Smooth muscle cell (in vitro differentiated cells): ENCODE measurements at regions not wholly inside any gene's neighbourhood (a gene's known extent, or its start where the extent isn't known, plus 50 kb on each side); places are given as distances from the start of the nearest gene placed in this dataset.

Experiments
- DNase-seq: peaks from one replicate; lab custom pipeline; 2025; ENCODE audit not compliant: unreplicated experiment; lab: John Stamatoyannopoulos, UW
- H2AFZ ChIP-seq: fragments of 200-600 bp; sonication (generic); 2 replicates; pipeline ENCODE4 v1.6.0; 2016; ENCODE audit warnings: antibody characterized with exemption, low read depth, mild to moderate bottlenecking
- H3F3A ChIP-seq: fragments of 200-600 bp; sonication (generic); 2 replicates; pipeline ENCODE4 v1.6.0; 2017; ENCODE audit warnings: antibody characterized with exemption, low read depth
- H3K27ac ChIP-seq: fragments of 200-600 bp; sonication (generic); 2 replicates; pipeline ENCODE4 v1.5.1; 2016; ENCODE audit warnings: low read depth, mild to moderate bottlenecking
- H3K27me3 ChIP-seq: fragments of 200-600 bp; sonication (generic); 2 replicates; pipeline ENCODE4 v1.6.1; 2016; ENCODE audit warnings: low read depth, mild to moderate bottlenecking
- H3K36me3 ChIP-seq: fragments of 200-600 bp; sonication (generic); 2 replicates; pipeline ENCODE4 v1.5.1; 2016; ENCODE audit warnings: low read depth
- H3K4me1 ChIP-seq: fragments of 200-600 bp; sonication (generic); 2 replicates; pipeline ENCODE4 v1.5.1; 2016; ENCODE audit warnings: low read depth
- H3K4me2 ChIP-seq: fragments of 200-600 bp; sonication (generic); 2 replicates; pipeline ENCODE4 v1.6.0; 2016; ENCODE audit warnings: mild to moderate bottlenecking
- H3K4me3 ChIP-seq: fragments of 200-600 bp; sonication (generic); 2 replicates; pipeline ENCODE4 v1.5.1; 2016; ENCODE audit warnings: mild to moderate bottlenecking
- H3K79me2 ChIP-seq: fragments of 200-600 bp; sonication (generic); 2 replicates; pipeline ENCODE4 v1.6.0; 2016; ENCODE audit warnings: low read depth, mild to moderate bottlenecking
- H3K9ac ChIP-seq: fragments of 200-600 bp; sonication (generic); 2 replicates; pipeline ENCODE4 v1.6.0; 2016; ENCODE audit warnings: low read depth
- H3K9me3 ChIP-seq: fragments of 200-600 bp; sonication (generic); replicated peaks from 2 replicates; pipeline ENCODE4 v1.5.1; 2016; ENCODE audit warnings: low read depth
- H4K20me1 ChIP-seq: fragments of 200-600 bp; sonication (generic); 2 replicates; pipeline ENCODE4 v1.6.0; 2016; ENCODE audit warnings: low read depth
- WGBS: methylation state at CpG from one replicate; pipeline ENCODE4 v1.1.7; 2016; ENCODE audit warnings: low lambda C conversion rate; 5-methylcytosine and 5-hydroxymethylcytosine counted together
- TF ChIP-seq, protein P1 (sequence below): fragments of 200-600 bp; sonication (generic); IDR thresholded peaks from 2 replicates; pipeline ENCODE4 v1.5.1; 2017; ENCODE audit warnings: borderline replicate concordance, mild to moderate bottlenecking, antibody characterized with exemption; ENCODE audit not compliant: insufficient read depth, poor library complexity, severe bottlenecking

DNA sequence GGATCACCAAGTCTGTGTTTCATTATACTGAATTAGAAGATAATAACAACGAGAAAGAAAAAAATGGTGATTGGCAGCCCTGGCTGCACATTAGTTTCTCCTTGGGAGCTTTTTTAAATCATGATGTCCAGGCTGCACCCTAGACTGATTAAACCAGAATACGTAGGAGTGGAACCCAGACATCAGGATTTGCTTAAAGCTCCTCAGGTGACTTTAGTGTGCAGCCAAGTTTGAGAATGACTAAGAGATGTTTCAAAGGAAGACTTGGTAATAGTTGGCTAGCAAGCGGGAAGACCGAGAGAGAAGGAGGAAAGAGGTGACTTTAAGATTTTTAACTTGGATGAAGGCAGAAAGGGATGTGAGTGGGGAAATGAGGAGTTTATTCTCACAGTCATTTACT is 71.4 kb upstream of the SERP2 start:
- Histone ChIP-seq H3K4me1 (peaks cover 26% of the 10 kb centered on the region), H3K27ac (peak overlapping the region; percentile 43), H3K36me3 (no peaks in the 10 kb centered on the region)

DNA sequence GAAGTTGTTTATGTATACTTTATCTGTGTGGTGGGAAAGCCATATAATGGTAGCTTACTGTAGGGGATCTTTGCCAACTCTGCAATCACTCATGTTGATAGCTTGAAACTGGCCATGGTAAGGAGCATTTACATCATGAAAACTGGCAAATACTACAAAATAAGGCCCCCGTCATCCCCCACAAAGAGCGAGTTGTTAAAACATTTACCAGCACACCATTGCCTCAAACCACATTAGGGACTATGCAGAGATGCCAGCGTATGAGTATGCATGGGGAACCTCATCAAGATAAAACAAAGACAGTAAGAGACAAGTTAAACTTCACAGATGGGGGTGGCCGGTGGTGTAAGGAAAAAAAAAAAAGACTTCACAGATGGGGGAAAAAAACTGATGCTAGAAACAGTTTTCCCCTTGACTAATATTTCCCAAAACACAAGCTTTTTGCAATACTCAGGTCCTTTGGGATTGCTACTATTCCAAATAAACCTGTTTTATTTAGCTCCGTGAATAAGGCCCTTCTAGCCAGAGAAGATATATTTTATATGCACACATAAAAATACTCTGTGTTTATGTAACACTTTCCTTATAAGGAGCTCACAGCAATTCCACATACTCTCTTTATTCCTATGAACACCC is 70.6 kb upstream of the SERP2 start:
- Histone ChIP-seq H2AFZ (no peak overlapping the region), H3K9ac (no peak overlapping the region), H3K4me3 (no peak overlapping the region), H3K79me2 (no peaks in the 10 kb centered on the region), H3F3A (peaks cover 18% of the 10 kb centered on the region), H3K36me3 (no peaks in the 10 kb centered on the region), H3K27ac (peak overlapping the region; percentile 43), H3K4me1 (peaks cover 26% of the 10 kb centered on the region), H3K27me3 (no peaks in the 10 kb centered on the region), H3K9me3 (no peaks in the 10 kb centered on the region), H3K4me2 (peak overlapping the region; percentile 10), H4K20me1 (no peaks in the 10 kb centered on the region)
- TF ChIP-seq, protein P1, sequence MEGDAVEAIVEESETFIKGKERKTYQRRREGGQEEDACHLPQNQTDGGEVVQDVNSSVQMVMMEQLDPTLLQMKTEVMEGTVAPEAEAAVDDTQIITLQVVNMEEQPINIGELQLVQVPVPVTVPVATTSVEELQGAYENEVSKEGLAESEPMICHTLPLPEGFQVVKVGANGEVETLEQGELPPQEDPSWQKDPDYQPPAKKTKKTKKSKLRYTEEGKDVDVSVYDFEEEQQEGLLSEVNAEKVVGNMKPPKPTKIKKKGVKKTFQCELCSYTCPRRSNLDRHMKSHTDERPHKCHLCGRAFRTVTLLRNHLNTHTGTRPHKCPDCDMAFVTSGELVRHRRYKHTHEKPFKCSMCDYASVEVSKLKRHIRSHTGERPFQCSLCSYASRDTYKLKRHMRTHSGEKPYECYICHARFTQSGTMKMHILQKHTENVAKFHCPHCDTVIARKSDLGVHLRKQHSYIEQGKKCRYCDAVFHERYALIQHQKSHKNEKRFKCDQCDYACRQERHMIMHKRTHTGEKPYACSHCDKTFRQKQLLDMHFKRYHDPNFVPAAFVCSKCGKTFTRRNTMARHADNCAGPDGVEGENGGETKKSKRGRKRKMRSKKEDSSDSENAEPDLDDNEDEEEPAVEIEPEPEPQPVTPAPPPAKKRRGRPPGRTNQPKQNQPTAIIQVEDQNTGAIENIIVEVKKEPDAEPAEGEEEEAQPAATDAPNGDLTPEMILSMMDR = no peak
- DNase-seq = peak; percentile 14
- WGBS = 18% methylated on average over 5 of the region's 5 CpGs

More for the DNA sequence above, 71.4 kb upstream of the SERP2 start:
- no peaks in the 10 kb centered on the region for H4K20me1 ChIP-seq
- WGBS = 76% methylated on average over 4 of the region's 4 CpGs
- H3K27me3 ChIP-seq = no peaks in the 10 kb centered on the region
- TF ChIP-seq, protein P1 = no peak
- no peaks in the 10 kb centered on the region for H3K79me2 ChIP-seq
- peak overlapping the region; percentile 10 for H3K4me2 ChIP-seq
- no peak overlapping the region for H2AFZ ChIP-seq
- no peak overlapping the region for H3K9ac ChIP-seq
- DNase-seq = no peak
- peaks cover 18% of the 10 kb centered on the region for H3F3A ChIP-seq
- H3K9me3 ChIP-seq = no peaks in the 10 kb centered on the region
- no peak overlapping the region for H3K4me3 ChIP-seq

DNA sequence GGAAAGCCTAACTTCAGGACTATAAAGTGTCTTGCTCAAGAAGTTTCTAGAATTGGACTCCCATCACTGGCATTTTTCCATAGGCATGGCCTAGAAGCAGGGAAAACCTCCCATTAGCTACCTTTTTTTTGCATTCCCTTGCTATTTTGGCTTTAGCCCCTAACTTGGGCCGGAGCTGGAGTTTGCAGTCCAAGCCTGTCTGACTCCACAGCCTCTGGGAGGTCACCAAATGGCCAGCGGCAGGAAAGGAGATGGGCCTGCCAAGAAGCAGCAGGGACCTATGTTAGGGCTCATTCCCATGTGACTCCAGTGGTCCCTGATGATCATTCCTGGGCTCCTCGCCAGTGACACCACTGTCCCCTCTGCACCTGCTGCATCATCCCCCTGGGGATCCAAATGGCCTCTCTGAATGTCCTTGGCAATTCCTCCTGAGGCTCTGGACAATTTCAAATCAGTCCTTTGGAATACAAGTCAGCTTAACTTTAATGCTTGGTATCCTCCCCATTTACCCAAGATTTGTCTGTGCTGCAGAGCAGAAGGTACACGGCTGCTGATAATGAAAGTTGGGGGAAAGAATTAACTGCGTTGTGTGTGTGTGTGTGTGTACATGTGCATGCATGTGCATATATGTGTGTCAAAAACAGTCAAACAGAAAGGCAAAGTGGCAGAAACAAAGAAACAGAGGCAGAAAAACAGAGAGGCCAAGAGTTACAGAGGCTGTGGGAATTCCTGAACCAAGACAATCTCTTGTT is 69.8 kb upstream of the SERP2 start:
- Histone ChIP-seq H3K27ac (no peak overlapping the region), H3K9me3 (no peaks in the 10 kb centered on the region), H3K79me2 (no peaks in the 10 kb centered on the region), H3K4me1 (peaks cover 26% of the 10 kb centered on the region), H3K4me2 (no peak overlapping the region), H2AFZ (no peak overlapping the region), H4K20me1 (no peaks in the 10 kb centered on the region), H3K36me3 (no peaks in the 10 kb centered on the region), H3K27me3 (no peaks in the 10 kb centered on the region), H3F3A (peaks cover 18% of the 10 kb centered on the region), H3K9ac (no peak overlapping the region), H3K4me3 (no peak overlapping the region)
- TF ChIP-seq, protein P1 = no peak
- WGBS = 68% methylated on average over 5 of the region's 5 CpGs
- no peak for DNase-seq

DNA sequence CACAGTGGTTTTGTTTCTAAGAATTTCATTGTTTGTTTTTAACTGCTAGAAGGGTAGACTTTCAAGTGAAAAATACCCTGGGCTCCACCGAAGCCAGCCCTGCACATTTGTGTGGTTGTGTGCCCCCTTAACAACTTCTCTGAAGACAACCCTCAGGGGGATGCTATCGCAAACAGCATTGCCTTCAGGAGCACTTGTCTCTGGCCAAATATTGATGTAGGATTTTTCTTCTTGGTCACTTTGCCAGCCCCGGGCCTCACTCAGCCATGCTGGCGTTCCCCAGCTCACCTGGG is 69.2 kb upstream of the SERP2 start:
- H2AFZ ChIP-seq = no peak overlapping the region
- H3K9me3 ChIP-seq = no peaks in the 10 kb centered on the region
- peaks cover 18% of the 10 kb centered on the region for H3F3A ChIP-seq
- H3K9ac ChIP-seq = no peak overlapping the region
- H3K36me3 ChIP-seq = no peaks in the 10 kb centered on the region
- TF ChIP-seq, protein P1 = no peak
- H3K4me1 ChIP-seq = peaks cover 26% of the 10 kb centered on the region
- no peaks in the 10 kb centered on the region for H3K79me2 ChIP-seq
- H3K4me3 ChIP-seq = no peak overlapping the region
- DNase-seq = no peak
- WGBS = 98% methylated on average over 4 of the region's 4 CpGs
- no peak overlapping the region for H3K27ac ChIP-seq
- no peaks in the 10 kb centered on the region for H4K20me1 ChIP-seq
- H3K27me3 ChIP-seq = no peaks in the 10 kb centered on the region
- H3K4me2 ChIP-seq = no peak overlapping the region
